ENCODE measurements at regions not wholly inside any gene's neighbourhood (a gene's known extent, or its start where the extent isn't known, plus 50 kb on each side); places are given as distances from the start of the nearest gene placed in this dataset.
"Not testable (repeated sequence)": the region's sequence is repeated elsewhere in the genome, so short reads cannot be mapped to it uniquely, and the experiment has no call there.

DNA sequence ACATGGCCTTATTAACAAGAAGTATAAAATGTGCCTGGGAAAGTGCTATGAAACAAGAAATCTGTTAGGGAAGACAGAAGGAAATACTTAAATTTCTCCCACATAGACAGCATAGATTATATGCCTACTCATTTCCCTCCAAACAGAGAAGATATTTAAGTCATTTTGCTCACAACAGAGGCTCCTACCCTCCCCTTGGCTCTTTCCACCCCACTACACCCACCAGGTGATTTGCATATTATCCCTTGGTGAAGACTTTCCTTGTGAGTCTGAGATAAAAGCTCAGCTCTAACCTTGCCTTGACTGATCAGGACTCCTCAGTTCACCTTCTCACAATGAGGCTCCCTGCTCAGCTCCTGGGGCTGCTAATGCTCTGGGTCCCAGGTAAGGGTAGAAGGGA lies 1245.1 kb downstream of the RPIA start:
- TF ChIP-seq, protein P1, sequence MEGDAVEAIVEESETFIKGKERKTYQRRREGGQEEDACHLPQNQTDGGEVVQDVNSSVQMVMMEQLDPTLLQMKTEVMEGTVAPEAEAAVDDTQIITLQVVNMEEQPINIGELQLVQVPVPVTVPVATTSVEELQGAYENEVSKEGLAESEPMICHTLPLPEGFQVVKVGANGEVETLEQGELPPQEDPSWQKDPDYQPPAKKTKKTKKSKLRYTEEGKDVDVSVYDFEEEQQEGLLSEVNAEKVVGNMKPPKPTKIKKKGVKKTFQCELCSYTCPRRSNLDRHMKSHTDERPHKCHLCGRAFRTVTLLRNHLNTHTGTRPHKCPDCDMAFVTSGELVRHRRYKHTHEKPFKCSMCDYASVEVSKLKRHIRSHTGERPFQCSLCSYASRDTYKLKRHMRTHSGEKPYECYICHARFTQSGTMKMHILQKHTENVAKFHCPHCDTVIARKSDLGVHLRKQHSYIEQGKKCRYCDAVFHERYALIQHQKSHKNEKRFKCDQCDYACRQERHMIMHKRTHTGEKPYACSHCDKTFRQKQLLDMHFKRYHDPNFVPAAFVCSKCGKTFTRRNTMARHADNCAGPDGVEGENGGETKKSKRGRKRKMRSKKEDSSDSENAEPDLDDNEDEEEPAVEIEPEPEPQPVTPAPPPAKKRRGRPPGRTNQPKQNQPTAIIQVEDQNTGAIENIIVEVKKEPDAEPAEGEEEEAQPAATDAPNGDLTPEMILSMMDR (IDR thresholded peaks at IDR 0.05; ENCODE audit: low read length), result not testable (repeated sequence)
- TF ChIP-seq EZH2 (IDR thresholded peaks at IDR 0.05; ENCODE audit: borderline replicate concordance, low read length), result not testable (repeated sequence)
